GM21576 (cell line): ENCODE measurements at regions not wholly inside any gene's neighbourhood (a gene's known extent, or its start where the extent isn't known, plus 50 kb on each side); places are given as distances from the start of the nearest gene placed in this dataset.

Experiments used
- ATAC-seq: cut with Tn5 transposase; IDR thresholded peaks from one replicate; pipeline ENCODE4 v1.9.1; 2021; ENCODE audit warnings: mild to moderate bottlenecking, moderate library complexity; ENCODE audit not compliant: unreplicated experiment

DNA sequence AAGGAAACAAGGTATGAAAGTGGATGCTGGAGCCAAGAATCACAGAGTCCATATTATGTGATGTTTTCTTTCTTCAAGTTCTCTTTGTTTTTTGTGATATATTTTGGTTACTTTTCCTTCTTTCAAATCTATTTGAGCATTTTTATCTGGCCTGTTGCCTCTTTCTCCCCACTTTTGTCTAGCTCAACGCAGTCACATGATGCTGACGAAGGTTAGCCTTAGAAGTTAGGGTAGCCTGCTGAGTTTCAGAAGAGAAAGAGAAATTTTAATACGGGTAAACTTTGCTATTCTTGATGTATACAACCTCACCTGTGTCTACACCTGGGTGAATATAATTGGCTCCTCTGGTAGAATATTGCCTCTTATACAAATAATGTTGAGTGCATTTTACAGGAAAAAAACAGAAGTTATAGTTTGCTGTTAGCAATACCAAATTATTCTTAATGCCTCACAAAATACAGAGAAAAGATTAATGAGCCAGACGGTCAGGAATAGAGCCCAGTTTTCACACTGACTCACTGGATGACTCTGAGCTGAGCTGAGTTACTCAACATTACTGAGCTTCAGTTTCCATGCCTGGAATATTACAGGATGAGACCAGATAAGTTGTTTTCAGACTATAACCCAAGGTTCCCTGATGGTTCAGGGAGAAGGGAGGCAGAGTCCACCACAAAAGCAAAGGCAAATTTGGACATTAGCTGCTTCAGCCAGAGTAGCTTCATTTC is 161.6 kb upstream of the BDNF start:
- no peak for ATAC-seq

GRCh38 chr11:27860811-27861210 is 160.6 kb upstream of the BDNF start:
- no peak for ATAC-seq

DNA sequence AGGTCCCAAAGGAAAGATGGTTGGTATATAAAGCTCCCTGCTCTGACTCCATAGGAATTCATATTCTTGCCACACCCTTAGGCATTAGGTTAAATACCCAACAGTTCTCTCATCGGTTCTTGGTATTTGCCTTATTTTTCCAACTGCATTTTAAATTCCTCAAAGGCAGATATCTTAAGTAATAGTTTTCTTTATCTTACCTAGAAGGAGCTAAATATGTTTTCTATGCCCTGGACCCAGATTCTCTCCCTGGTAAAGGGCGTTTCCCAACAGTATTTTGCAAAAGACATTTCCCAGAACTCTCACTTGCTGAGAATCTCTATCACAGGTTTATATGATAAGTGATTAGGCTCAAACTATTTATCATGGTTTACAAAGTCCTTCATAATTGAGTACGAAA is 158.6 kb upstream of the BDNF start:
- ATAC-seq, result no peak

- no peak for ATAC-seq
Observed at GRCh38 chr11:27857588-27857987, 157.3 kb upstream of the BDNF start.

DNA sequence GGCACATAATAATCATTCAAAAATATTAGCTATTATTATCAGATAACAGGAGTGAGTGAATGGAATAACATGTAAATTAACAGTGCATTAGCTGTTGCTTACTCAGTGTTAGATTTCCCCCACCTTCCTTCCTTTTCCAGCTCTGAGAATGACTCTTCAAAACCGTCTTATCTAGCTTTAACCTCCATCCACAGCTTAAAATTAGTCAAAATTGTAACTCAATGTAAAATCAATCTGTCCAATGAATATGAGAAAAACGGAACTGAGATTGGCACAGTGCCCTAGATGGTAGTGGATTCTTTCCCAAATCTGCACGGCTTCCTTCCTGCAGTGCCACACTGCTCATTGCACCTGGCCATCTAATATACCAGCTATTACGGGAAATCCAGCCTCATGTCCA is 156.8 kb upstream of the BDNF start:
- no peak for ATAC-seq

GRCh38 chr11:27848423-27848822 is 148.2 kb upstream of the BDNF start:
- ATAC-seq, result no peak

GRCh38 chr11:27847496-27847895 is 147.2 kb upstream of the BDNF start:
- ATAC-seq, result no peak

- ATAC-seq, result no peak
Observed at GRCh38 chr11:27842290-27842689, 142.0 kb upstream of the BDNF start.

DNA sequence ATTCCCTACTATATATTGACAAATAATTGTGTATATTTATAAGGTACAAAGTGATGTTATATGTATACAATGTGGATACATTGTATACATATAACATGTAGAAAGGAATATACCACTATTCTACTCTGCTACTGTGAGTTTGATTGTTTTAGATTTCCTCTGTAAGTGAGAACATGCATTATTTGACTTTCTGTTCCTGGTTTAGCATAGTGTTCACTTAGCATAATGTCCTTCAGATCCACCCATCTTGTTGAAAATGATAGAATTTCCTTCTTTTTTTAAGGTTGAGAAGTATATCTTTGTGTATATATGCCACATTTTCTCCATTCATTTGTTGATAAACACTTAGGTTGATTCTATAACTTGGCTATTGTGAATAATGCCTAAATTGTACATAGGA is 140.8 kb upstream of the BDNF start:
- no peak for ATAC-seq

GRCh38 chr11:27839226-27839913 is 139.1 kb upstream of the BDNF start:
- no peak for ATAC-seq

DNA sequence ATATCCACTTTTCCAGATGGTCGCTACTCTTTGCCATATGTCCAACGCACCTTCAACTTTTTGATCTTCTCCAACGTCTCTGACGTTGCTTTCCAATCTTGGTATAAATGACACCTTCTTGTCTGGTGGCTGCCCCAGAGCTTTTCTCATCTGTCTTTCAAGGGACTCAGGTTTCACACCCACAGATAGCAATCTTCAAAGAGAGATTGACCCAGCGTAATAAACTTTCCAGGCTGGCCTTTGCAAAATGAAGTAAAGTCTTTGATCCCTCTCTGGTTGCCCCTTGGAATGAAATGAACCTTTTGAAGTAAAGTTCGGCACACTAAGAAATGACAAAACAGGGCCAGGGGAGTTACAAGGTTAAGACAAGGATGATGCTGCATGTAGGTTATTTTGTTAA is 138.4 kb upstream of the BDNF start:
- ATAC-seq, result no peak

- peak; percentile 87 for ATAC-seq
Observed at GRCh38 chr11:27837895-27838563, 137.8 kb upstream of the BDNF start.

GRCh38 chr11:27830206-27830605 is 130.0 kb upstream of the BDNF start:
- ATAC-seq, result no peak

DNA sequence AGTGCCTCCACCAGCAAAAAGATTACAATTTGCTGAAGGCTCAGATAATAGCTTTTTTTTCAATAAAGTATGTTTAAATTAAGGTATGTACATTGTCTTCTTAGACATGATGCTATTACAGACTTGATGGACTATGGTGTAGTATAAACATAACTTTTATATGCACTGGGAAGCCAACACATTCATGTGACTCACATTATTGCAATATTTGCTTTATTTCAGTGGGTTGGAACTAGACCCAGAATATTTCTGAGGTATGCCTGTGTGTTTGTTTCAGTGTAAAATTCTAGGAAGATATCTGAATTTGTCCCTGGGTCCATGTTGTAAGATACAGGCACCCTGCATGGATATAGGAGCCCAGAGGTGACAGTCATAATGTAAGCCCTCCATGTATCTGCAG is 120.0 kb upstream of the BDNF start:
- ATAC-seq, result no peak

GRCh38 chr11:27816197-27816596 is 115.9 kb upstream of the BDNF start:
- ATAC-seq, result no peak

- ATAC-seq, result no peak
Observed at GRCh38 chr11:27812341-27812740, 112.1 kb upstream of the BDNF start.

- ATAC-seq, result no peak
Observed at GRCh38 chr11:27807596-27807995, 107.3 kb upstream of the BDNF start.

GRCh38 chr11:27806122-27806521 is 105.9 kb upstream of the BDNF start:
- ATAC-seq, result no peak

GRCh38 chr11:27795955-27796861 is 96.0 kb upstream of the BDNF start:
- ATAC-seq, result no peak

- no peak for ATAC-seq
Observed at GRCh38 chr11:27786864-27787263, 86.6 kb upstream of the BDNF start.

DNA sequence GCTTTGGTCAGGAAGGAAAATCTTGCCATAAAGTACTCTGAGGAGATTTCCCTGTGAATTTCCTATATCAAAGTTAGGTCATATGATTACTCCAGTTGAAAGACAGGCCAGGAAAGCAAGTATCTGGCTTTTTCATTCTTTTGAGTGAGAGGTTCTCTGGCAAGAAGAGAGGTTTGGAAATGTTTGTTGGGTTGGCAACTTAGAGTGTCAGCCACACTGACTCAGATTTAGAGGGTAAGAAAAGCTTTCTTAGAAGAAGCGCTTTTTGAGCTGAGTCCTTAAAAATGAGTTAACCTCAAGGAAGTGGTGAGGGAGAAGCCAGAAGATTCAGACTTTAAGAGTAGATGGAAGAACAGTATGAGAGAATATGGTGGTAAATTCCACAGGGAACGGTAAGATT is 86.1 kb upstream of the BDNF start:
- no peak for ATAC-seq
